Loucy (cell line): ENCODE measurements at regions not wholly inside any gene's neighbourhood (a gene's known extent, or its start where the extent isn't known, plus 50 kb on each side); places are given as distances from the start of the nearest gene placed in this dataset.
"Not testable (repeated sequence)": the region's sequence is repeated elsewhere in the genome, so short reads cannot be mapped to it uniquely, and the experiment has no call there.

Source experiments
- H2AFZ ChIP-seq: fragments of 200-600 bp; sonication (generic); 2 replicates; pipeline ENCODE4 v1.6.0; 2016; ENCODE audit warnings: antibody characterized with exemption, mild to moderate bottlenecking, low read length, moderate library complexity
- H3F3A ChIP-seq: fragments of 200-600 bp; 2 replicates; pipeline ENCODE4 v1.6.0; 2016; ENCODE audit warnings: antibody characterized with exemption, low read depth, mild to moderate bottlenecking
- H3K27me3 ChIP-seq: fragments of 200-600 bp; sonication (generic); 2 replicates; pipeline ENCODE4 v1.6.1; 2014; ENCODE audit warnings: low read length, mild to moderate bottlenecking; ENCODE audit not compliant: insufficient read depth, poor library complexity, severe bottlenecking
- H3K36me3 ChIP-seq: fragments of 200-600 bp; sonication (generic); 2 replicates; pipeline ENCODE4 v1.6.1; 2016; ENCODE audit warnings: low read length; ENCODE audit not compliant: insufficient read depth
- H3K4me1 ChIP-seq: fragments of 200-600 bp; sonication (generic); 2 replicates; pipeline ENCODE4 v1.5.1; 2014; ENCODE audit warnings: low read length, mild to moderate bottlenecking; ENCODE audit not compliant: insufficient read depth, poor library complexity, severe bottlenecking
- H3K4me2 ChIP-seq: fragments of 200-600 bp; sonication (generic); 2 replicates; pipeline ENCODE4 v1.6.0; 2014; ENCODE audit warnings: antibody characterized with exemption, low read length, low read depth, mild to moderate bottlenecking; ENCODE audit not compliant: poor library complexity, severe bottlenecking
- H3K4me3 ChIP-seq: fragments of 200-600 bp; sonication (generic); 2 replicates; pipeline ENCODE4 v1.5.1; 2014; ENCODE audit warnings: low read length, mild to moderate bottlenecking, mixed read lengths; ENCODE audit not compliant: poor library complexity, severe bottlenecking
- H3K79me2 ChIP-seq: fragments of 200-600 bp; sonication (generic); 2 replicates; pipeline ENCODE4 v1.6.1; 2014; ENCODE audit warnings: low read length; ENCODE audit not compliant: insufficient read depth
- H3K9ac ChIP-seq: fragments of 200-600 bp; sonication (generic); 2 replicates; pipeline ENCODE4 v1.6.0; 2014; ENCODE audit warnings: mild to moderate bottlenecking, low read depth, low read length, moderate library complexity; ENCODE audit not compliant: poor library complexity, severe bottlenecking
- H3K9me2 ChIP-seq: fragments of 200-600 bp; sonication (generic); replicated peaks from 2 replicates; pipeline ENCODE4 v1.6.1; 2016; ENCODE audit warnings: low read depth, low read length, mixed read lengths
- H3K9me3 ChIP-seq: fragments of 200-600 bp; sonication (generic); 2 replicates; pipeline ENCODE4 v1.6.1; 2014; ENCODE audit warnings: mild to moderate bottlenecking, antibody characterized with exemption, low read length, low read depth; ENCODE audit not compliant: insufficient read depth
- H4K20me1 ChIP-seq: fragments of 200-600 bp; sonication (generic); 2 replicates; pipeline ENCODE4 v1.6.0; 2014; ENCODE audit warnings: antibody characterized with exemption, low read length, mild to moderate bottlenecking; ENCODE audit not compliant: insufficient read depth, poor library complexity, severe bottlenecking
- CTCF ChIP-seq: fragments of 200-600 bp; sonication (generic); conservative IDR thresholded peaks from 2 replicates; pipeline ENCODE4 v1.5.1; 2014; ENCODE audit warnings: mild to moderate bottlenecking, antibody characterized with exemption, low read length
- EZH2phosphoT487 ChIP-seq: fragments of 200-600 bp; IDR thresholded peaks from 2 replicates; pipeline ENCODE4 v1.6.1; 2018; ENCODE audit warnings: antibody characterized with exemption, mild to moderate bottlenecking, moderate library complexity, borderline replicate concordance

- TF ChIP-seq CTCF (no peak), EZH2phosphoT487 (no peak)
- H3K79me2 ChIP-seq, result no peaks in the 10 kb centered on the region
Measured at GRCh38 chr9:87383344-87384150, 114.1 kb upstream of the DAPK1 start.

GRCh38 chr9:87386490-87387025 lies 111.1 kb upstream of the DAPK1 start:
- TF ChIP-seq EZH2phosphoT487, result no peak
- TF ChIP-seq CTCF, result no peak
- Histone ChIP-seq H3K9me2 (0 out of 2 replicates have a peak, but pooled peaks cover 3% of the 10 kb centered on the region), H3K36me3 (no peaks in the 10 kb centered on the region), H3K79me2 (no peaks in the 10 kb centered on the region), H4K20me1 (no peaks in the 10 kb centered on the region), H3K4me3 (no peak overlapping the region), H3K4me2 (no peak overlapping the region), H3K9ac (no peak overlapping the region), H3K27me3 (no peaks in the 10 kb centered on the region), H3K9me3 (no peaks in the 10 kb centered on the region), H2AFZ (no peak overlapping the region), H3K4me1 (no peaks in the 10 kb centered on the region), H3F3A (no peaks in the 10 kb centered on the region)

More at GRCh38 chr9:87383344-87384150, 114.1 kb upstream of the DAPK1 start:
- H3K4me3 ChIP-seq, result no peak overlapping the region
- no peaks in the 10 kb centered on the region for H3K36me3 ChIP-seq
- H3K4me2 ChIP-seq, result no peak overlapping the region
- no peak overlapping the region for H2AFZ ChIP-seq
- H4K20me1 ChIP-seq, result no peaks in the 10 kb centered on the region
- no peaks in the 10 kb centered on the region for H3K4me1 ChIP-seq
- H3K9ac ChIP-seq, result no peak overlapping the region
- H3K27me3 ChIP-seq, result no peaks in the 10 kb centered on the region
- no peaks in the 10 kb centered on the region for H3K9me2 ChIP-seq
- no peaks in the 10 kb centered on the region for H3F3A ChIP-seq
- H3K9me3 ChIP-seq, result no peaks in the 10 kb centered on the region

GRCh38 chr9:87387351-87388011 lies 110.2 kb upstream of the DAPK1 start:
- Histone ChIP-seq H3K9me2 (0 out of 2 replicates have a peak, but pooled peaks cover 3% of the 10 kb centered on the region), H3F3A (no peaks in the 10 kb centered on the region), H3K9ac (no peak overlapping the region), H4K20me1 (no peaks in the 10 kb centered on the region), H3K4me3 (no peak overlapping the region), H3K4me1 (no peaks in the 10 kb centered on the region), H3K36me3 (no peaks in the 10 kb centered on the region), H2AFZ (no peak overlapping the region), H3K79me2 (no peaks in the 10 kb centered on the region), H3K9me3 (no peaks in the 10 kb centered on the region), H3K27me3 (no peaks in the 10 kb centered on the region), H3K4me2 (no peak overlapping the region)
- TF ChIP-seq CTCF (no peak), EZH2phosphoT487 (no peak)

- not testable (repeated sequence) for H3K36me3 ChIP-seq, H3K9me3 ChIP-seq, H3K9me2 ChIP-seq, H3K4me2 ChIP-seq, H3K4me1 ChIP-seq, H4K20me1 ChIP-seq, H3K79me2 ChIP-seq, H2AFZ ChIP-seq, H3K4me3 ChIP-seq, H3K9ac ChIP-seq, H3F3A ChIP-seq, H3K27me3 ChIP-seq
Measured at GRCh38 chr9:87388708-87389107, 109.0 kb upstream of the DAPK1 start.
